GM12891 (cell line): ENCODE measurements at regions not wholly inside any gene's neighbourhood (a gene's known extent, or its start where the extent isn't known, plus 50 kb on each side); places are given as distances from the start of the nearest gene placed in this dataset.

ENCODE experiments used
- DNase-seq: peaks from one replicate; pipeline ENCODE4 v3.0.0; 2011; ENCODE audit warnings: low spot score; ENCODE audit not compliant: insufficient read length
- FAIRE-seq: peaks from 2 replicates; lab custom pipeline; 2011; peaks lifted over from hg19 to GRCh38; lab: Jason Lieb, UNC
- PAX5 ChIP-seq: IDR thresholded peaks from 2 replicates; pipeline ENCODE4 v1.6.1; 2011; ENCODE audit warnings: low read length, moderate library complexity, mild to moderate bottlenecking; ENCODE audit not compliant: insufficient read depth, severe bottlenecking
- POLR2A ChIP-seq: IDR thresholded peaks from 2 replicates; pipeline ENCODE4 v1.6.1; 2011; ENCODE audit warnings: low read depth, low read length, control low read depth
- POLR2AphosphoS5 ChIP-seq: IDR thresholded peaks from 2 replicates; pipeline ENCODE4 v1.6.1; 2011; ENCODE audit warnings: low read depth, low read length, control low read depth
- POU2F2 ChIP-seq: IDR thresholded peaks from 2 replicates; pipeline ENCODE4 v1.6.1; 2011; ENCODE audit warnings: low read depth, mild to moderate bottlenecking, control low read depth, low read length, moderate library complexity
- SPI1 ChIP-seq: IDR thresholded peaks from 2 replicates; pipeline ENCODE4 v1.6.1; 2011; ENCODE audit warnings: low read depth, low read length, control low read depth
- TAF1 ChIP-seq: IDR thresholded peaks from 2 replicates; pipeline ENCODE4 v1.6.1; 2011; ENCODE audit warnings: low read depth, low read length, control low read depth

GRCh38 chr13:28586439-28587173 is 72.3 kb upstream of the POMP start:
- DNase-seq (no peak), FAIRE-seq (no peak)
- TF ChIP-seq POU2F2: no peak
- no peak for TF ChIP-seq SPI1
- TF ChIP-seq TAF1: no peak
- TF ChIP-seq PAX5: no peak
- TF ChIP-seq POLR2A: no peak
- no peak for TF ChIP-seq POLR2AphosphoS5

- no peak for DNase-seq
- no peak for TF ChIP-seq TAF1
- no peak for TF ChIP-seq POLR2AphosphoS5
- no peak for TF ChIP-seq POLR2A
- no peak for TF ChIP-seq PAX5
- FAIRE-seq: no peak
Observed at GRCh38 chr13:28585561-28585960, 73.4 kb upstream of the POMP start.

- TF ChIP-seq POU2F2 (no peak), POLR2A (no peak), TAF1 (no peak), PAX5 (no peak), SPI1 (no peak)
- DNase-seq: no peak
- no peak for FAIRE-seq
Observed at GRCh38 chr13:28584873-28585381, 74.0 kb upstream of the POMP start.

- FAIRE-seq (no peak), DNase-seq (no peak)
- TF ChIP-seq POLR2AphosphoS5: no peak
- no peak for TF ChIP-seq TAF1
- no peak for TF ChIP-seq POLR2A
- TF ChIP-seq PAX5: no peak
- no peak for TF ChIP-seq SPI1
- no peak for TF ChIP-seq POU2F2
Observed at GRCh38 chr13:28583651-28584091, 75.3 kb upstream of the POMP start.

GRCh38 chr13:28582892-28583240 is 76.1 kb upstream of the POMP start:
- FAIRE-seq (peak; percentile 28), DNase-seq (no peak)
- TF ChIP-seq POU2F2 (no peak), SPI1 (peak; percentile 53)

GRCh38 chr13:28582225-28582891 is 76.6 kb upstream of the POMP start:
- TF ChIP-seq PAX5 (no peak), SPI1 (no peak), TAF1 (no peak), POLR2AphosphoS5 (no peak), POU2F2 (no peak), POLR2A (no peak)
- FAIRE-seq: peak; percentile 9
- peak; percentile 13 for DNase-seq

- TF ChIP-seq POLR2A: no peak
- no peak for TF ChIP-seq POLR2AphosphoS5
- TF ChIP-seq POU2F2: no peak
- TF ChIP-seq TAF1: no peak
- TF ChIP-seq PAX5: no peak
- TF ChIP-seq SPI1: no peak
- DNase-seq: no peak
- no peak for FAIRE-seq
Observed at GRCh38 chr13:28581451-28581850, 77.5 kb upstream of the POMP start.

- TF ChIP-seq TAF1 (no peak), POU2F2 (no peak), SPI1 (no peak), PAX5 (no peak), POLR2AphosphoS5 (no peak), POLR2A (no peak)
- DNase-seq (no peak), FAIRE-seq (no peak)
Observed at GRCh38 chr13:28579736-28580135, 79.2 kb upstream of the POMP start.

- TF ChIP-seq TAF1: no peak
- TF ChIP-seq POU2F2: no peak
- TF ChIP-seq POLR2AphosphoS5: no peak
- TF ChIP-seq POLR2A: no peak
- no peak for TF ChIP-seq PAX5
- no peak for TF ChIP-seq SPI1
- FAIRE-seq: no peak
- no peak for DNase-seq
Observed at GRCh38 chr13:28579322-28579721, 79.6 kb upstream of the POMP start.

- FAIRE-seq (no peak), DNase-seq (no peak)
- no peak for TF ChIP-seq PAX5
- no peak for TF ChIP-seq POLR2AphosphoS5
- TF ChIP-seq TAF1: no peak
- TF ChIP-seq SPI1: no peak
- no peak for TF ChIP-seq POLR2A
- TF ChIP-seq POU2F2: no peak
Observed at GRCh38 chr13:28576067-28576466, 81.1 kb upstream of the FLT1 start.
